AG04449 (cell line): ENCODE measurements at regions not wholly inside any gene's neighbourhood (a gene's known extent, or its start where the extent isn't known, plus 50 kb on each side); places are given as distances from the start of the nearest gene placed in this dataset.
A peak's percentile ranks its signal among the peaks of the same experiment; 100 is the strongest.
"Not testable (repeated sequence)": the region's sequence is repeated elsewhere in the genome, so short reads cannot be mapped to it uniquely, and the experiment has no call there.

Experiments used
- CTCF ChIA-PET: fragments of 350-600 bp; formaldehyde crosslinking; extraction: SDS; loops from one replicate; lab custom pipeline; 2021; ENCODE audit warnings: antibody characterized with exemption; lab: Yijun Ruan, JAX
- POLR2A ChIA-PET: fragments of 400-600, 350-600 bp; formaldehyde crosslinking; extraction: SDS; loops from one replicate; lab custom pipeline; 2020; ENCODE audit warnings: antibody characterized with exemption, inconsistent platforms; lab: Yijun Ruan, JAX
- DNase-seq: peaks from one replicate; pipeline ENCODE4 v3.0.0-alpha.2; 2010; ENCODE audit warnings: low read depth, low spot score
- H3K4me3 ChIP-seq: 2 replicates; pipeline ENCODE4 v1.5.1; 2011; ENCODE audit warnings: low read depth, mild to moderate bottlenecking, control low read depth, low read length
- CTCF ChIP-seq: IDR thresholded peaks from one replicate; pipeline ENCODE4 v1.5.1; 2011; ENCODE audit warnings: mild to moderate bottlenecking, moderate library complexity, low read length, control low read depth, inconsistent platforms; ENCODE audit not compliant: insufficient read depth; ENCODE audit errors: missing control alignments

- no peak for DNase-seq
- ChIA-PET POLR2A (no interaction called here), CTCF (no interaction called here)
- no peak overlapping the region for H3K4me3 ChIP-seq
- TF ChIP-seq CTCF = no peak
Observed at GRCh38 chr4:111066001-111066400, 443.1 kb upstream of the PITX2 start.

GRCh38 chr4:111066447-111066846 lies 443.6 kb upstream of the PITX2 start:
- no peak for TF ChIP-seq CTCF
- H3K4me3 ChIP-seq = no peak overlapping the region
- ChIA-PET CTCF (no interaction called here), POLR2A (no interaction called here)
- peak; percentile 14 for DNase-seq

GRCh38 chr4:111066887-111067286 lies 444.0 kb upstream of the PITX2 start:
- no peak overlapping the region for H3K4me3 ChIP-seq
- no peak for TF ChIP-seq CTCF
- POLR2A ChIA-PET = interaction anchor here (0.7 kb wide), 1 partner anchor 482 kb away, joined by 3 read pairs; no protein-coding TSS in a partner anchor
- CTCF ChIA-PET = no interaction called here
- DNase-seq = peak; percentile 21

GRCh38 chr4:111068883-111069282 lies 446.0 kb upstream of the PITX2 start:
- CTCF ChIA-PET = interaction anchor here (0.7 kb wide), 1 partner anchor 67 kb away, joined by 4 read pairs; no protein-coding TSS in a partner anchor
- POLR2A ChIA-PET = no interaction called here
- no peak for DNase-seq
- no peak for TF ChIP-seq CTCF
- no peak overlapping the region for H3K4me3 ChIP-seq

- DNase-seq = no peak
- no peak overlapping the region for H3K4me3 ChIP-seq
- ChIA-PET CTCF (no interaction called here), POLR2A (no interaction called here)
- TF ChIP-seq CTCF = no peak
Observed at GRCh38 chr4:111070390-111070789, 447.5 kb upstream of the PITX2 start.

GRCh38 chr4:111074523-111075114 lies 451.7 kb upstream of the PITX2 start:
- POLR2A ChIA-PET = no interaction called here
- no peak for TF ChIP-seq CTCF
- H3K4me3 ChIP-seq = no peak overlapping the region
- no peak for DNase-seq
- CTCF ChIA-PET = no interaction called here

GRCh38 chr4:111076299-111076698 lies 453.4 kb upstream of the PITX2 start:
- CTCF ChIA-PET, POLR2A ChIA-PET: not testable (repeated sequence)

More at GRCh38 chr4:111076299-111076698, 453.4 kb upstream of the PITX2 start:
- not testable (repeated sequence) for DNase-seq, H3K4me3 ChIP-seq
